SK-MEL-5 (cell line): ENCODE measurements at regions not wholly inside any gene's neighbourhood (a gene's known extent, or its start where the extent isn't known, plus 50 kb on each side); places are given as distances from the start of the nearest gene placed in this dataset.
"Not testable (repeated sequence)": the region's sequence is repeated elsewhere in the genome, so short reads cannot be mapped to it uniquely, and the experiment has no call there.

Experiments used
- DNase-seq: peaks from one replicate; pipeline ENCODE4 v3.0.0-alpha.2; 2016; ENCODE audit warnings: low read depth, low spot score
- in situ Hi-C: cut with HindIII; loops from 2 replicates; pipeline ENCODE4 v1.10.0; 2016; ENCODE audit warnings: low sequenced_read_pairs, high pct_unique_total_duplicates, low pct_unique_long_range_greater_than_20kb

DNA sequence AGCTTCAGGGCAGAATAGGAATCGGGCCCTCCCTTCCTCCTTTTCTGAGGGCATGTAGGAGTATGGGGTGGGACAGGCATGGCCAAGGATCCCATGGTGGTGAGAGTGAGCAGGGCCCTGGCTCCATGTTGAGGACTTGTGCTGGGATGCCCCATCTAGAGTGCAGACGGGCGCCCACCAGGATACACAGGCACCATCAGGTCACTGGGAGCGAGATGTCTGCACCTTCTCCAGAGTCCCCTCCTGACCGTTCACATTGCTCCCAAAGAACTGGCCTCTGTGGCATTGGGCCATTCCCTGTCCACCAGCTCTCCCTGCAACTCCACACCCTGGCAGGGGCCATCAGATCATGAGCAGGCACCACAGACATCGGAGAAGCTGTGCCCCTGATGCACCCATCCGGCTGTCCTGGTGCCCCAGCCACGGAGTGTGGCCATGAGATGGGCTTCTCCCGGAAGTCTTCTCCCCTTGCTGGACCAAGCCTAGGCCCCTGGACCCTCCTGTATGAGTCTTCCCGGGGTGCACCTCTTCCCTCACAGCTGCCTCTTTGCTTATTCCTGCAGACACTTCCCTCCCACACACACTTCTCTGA lies 195.0 kb downstream of the IRX2 start:
- in situ Hi-C loops = no loop called here
- no peak for DNase-seq

DNA sequence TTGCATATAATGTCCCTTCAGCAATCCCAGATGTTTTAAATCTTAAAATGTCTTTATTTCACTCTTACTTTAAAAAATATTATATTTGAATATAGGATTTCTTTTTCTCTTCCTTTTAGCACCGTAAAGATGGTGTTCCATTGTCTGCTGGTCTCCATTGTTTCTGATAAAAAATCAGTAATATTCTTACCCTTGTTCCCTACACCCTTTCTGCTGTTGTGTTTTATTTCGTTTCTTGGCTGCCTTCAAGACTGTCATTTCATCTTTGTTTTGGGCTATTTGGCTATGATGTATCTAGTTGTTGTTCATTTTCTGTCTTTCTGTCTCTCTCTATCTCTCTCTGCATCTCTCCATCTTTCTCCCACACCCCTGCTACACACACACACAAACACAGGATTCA lies 197.9 kb downstream of the IRX2 start:
- no peak for DNase-seq
- in situ Hi-C loops = no loop called here

DNA sequence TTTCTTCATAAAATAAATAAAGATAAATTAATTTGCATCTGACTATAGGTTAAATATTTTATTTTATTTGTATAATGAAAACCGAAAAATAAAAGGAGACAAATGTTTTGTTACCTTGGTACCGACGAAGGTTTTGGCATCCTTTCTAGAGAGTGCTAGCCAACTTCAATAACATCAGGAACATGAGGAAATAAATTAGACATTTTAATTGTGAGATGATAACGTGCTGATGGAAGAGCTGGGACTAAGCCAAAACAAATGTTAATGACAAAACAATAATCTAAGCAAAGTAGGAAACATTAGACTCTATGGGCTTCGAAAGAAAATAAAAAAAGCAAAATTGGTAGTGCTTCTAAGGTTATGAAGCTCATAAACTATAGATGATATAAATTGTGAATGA lies 201.0 kb downstream of the IRX2 start:
- DNase-seq = no peak
- in situ Hi-C loops = no loop called here

DNA sequence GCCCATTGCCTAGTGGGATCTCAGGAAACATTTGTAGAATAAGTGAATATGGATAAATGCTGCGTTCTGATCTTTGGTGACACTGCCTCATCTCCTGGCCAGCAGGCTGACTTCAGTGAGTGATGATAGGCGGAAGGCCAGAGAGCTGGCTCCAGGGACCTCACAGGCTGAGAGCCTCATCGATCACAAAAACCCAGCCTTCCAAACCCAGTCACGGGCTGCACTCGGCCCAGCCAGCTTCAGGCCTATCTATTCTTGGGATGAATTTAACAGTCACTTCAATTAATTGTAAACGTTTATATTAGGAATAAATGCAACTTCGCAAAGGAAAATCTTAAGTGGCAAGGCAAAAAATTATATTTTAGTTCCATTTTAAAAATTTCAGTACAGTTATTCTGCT lies 201.6 kb downstream of the IRX2 start:
- DNase-seq = no peak
- in situ Hi-C loops = no loop called here

DNA sequence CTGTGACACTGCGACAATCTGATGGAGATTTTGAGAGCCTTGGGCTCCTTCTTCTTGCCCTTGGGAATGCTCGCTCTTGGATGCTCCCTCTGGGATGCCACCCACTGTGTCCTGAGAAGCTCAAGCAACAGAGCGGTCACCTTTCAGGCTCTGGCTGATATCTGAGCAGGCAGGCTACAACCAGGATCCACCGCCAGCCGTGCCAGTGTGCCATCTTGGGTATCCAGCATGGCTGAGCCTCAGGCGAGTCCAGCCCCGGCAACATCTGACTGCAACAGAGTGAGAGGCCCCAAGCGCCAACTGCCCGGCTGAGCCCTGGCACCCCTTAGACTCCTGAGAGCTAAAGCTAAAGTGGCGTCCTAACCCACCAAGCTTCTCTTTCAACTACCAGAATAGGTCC lies 202.1 kb downstream of the IRX2 start:
- no peak for DNase-seq
- in situ Hi-C loops = no loop called here

DNA sequence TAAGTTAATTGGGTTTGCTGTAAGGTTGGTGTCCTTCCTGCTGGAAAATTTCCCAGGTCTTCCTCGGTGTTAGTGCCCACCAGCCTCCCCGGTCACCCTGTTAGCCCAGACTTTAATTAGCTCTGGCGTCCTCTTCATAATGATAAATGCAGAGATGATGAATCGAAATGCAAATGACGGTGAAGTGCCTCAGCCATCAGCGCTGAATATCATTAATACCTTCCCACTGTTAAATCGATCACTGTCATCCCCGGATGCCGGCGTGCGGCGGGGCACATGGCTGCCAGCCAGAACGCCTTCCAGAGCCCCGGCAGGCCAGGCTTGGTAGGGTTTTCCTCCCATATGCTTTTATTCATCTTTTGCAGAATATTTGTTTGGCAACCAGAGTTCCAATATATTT lies 204.5 kb downstream of the IRX2 start:
- DNase-seq = no peak
- in situ Hi-C loops = no loop called here

DNA sequence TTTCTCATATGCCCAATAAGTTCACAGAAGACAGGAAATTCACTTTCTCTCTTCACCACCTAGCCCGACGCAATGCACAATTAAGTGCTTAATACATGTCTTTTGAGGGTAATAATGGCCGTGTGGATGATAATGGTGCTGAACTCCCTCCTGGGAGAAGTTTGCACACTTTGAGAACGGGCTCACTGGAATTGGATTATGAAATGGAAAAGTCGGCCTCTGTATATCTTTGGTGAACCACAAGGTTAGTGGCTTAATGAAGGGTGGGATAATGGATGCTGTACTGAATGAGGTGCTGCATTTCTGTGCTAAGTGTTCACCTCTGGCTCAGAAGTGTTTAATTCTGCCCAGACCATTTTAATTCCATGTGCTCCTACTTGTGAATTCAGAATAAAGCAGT lies 207.5 kb downstream of the IRX2 start:
- DNase-seq = no peak
- in situ Hi-C loops = no loop called here

DNA sequence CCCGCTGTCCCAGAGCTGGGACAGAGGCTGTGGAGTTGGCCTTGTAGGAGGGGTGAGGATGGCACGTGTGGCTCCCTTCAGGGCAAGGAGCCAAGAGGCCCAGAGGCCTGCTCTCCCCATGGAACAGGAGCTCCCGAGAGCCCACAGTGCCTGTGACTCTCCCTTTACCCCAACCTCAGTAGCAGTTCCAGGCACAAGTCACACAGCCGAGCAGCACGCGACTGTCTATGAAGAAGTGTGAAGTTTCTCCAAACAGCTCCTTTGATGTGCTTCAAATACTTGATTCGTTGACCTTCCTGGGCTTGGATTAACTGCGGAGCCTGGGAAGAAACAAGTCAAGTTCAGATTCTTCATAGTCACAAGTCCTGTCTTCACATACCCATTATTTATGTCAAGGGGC lies 208.7 kb downstream of the IRX2 start:
- in situ Hi-C loops = no loop called here
- no peak for DNase-seq

DNA sequence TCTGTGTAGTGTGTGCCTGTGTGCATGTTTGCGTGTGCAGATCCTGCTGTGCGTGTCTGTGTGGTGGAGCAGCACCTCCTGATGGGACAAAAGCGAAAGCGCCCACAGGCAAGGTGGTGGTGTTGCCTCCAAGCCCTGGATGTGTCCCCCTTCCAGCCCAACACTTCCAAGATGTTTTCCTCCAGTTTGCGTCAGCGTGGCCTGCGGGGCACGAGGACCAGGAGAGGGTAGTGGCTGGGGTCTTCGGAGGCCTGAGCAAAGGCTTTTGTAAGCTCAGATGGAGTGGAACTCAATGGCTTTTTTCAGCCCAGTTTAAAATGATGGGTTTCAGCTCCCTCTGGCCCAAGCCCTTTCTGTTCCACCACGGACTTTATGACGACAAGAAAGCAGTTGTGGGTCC lies 209.5 kb downstream of the IRX2 start:
- in situ Hi-C loops = no loop called here
- no peak for DNase-seq

DNA sequence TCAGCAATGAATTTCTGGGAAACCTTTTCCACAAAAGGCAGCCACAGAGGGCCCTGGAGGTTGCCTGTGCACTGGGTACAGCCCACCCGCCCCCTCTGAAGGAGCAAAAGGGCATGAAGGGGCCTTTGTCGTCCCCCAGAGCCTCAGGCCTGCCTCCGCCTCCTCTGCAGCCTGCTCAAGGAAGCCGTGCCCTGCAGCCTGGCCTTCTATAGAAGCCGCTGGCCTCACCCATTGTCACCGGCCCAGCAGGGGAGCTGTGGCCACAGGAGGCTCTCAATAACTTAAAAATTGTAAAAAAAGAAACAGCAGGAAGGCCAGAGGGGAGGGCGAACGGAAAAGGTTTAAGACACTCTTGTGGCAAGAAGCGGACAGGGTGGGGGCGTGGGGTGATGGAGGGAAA lies 213.3 kb downstream of the IRX2 start:
- no peak for DNase-seq
- in situ Hi-C loops = no loop called here

DNA sequence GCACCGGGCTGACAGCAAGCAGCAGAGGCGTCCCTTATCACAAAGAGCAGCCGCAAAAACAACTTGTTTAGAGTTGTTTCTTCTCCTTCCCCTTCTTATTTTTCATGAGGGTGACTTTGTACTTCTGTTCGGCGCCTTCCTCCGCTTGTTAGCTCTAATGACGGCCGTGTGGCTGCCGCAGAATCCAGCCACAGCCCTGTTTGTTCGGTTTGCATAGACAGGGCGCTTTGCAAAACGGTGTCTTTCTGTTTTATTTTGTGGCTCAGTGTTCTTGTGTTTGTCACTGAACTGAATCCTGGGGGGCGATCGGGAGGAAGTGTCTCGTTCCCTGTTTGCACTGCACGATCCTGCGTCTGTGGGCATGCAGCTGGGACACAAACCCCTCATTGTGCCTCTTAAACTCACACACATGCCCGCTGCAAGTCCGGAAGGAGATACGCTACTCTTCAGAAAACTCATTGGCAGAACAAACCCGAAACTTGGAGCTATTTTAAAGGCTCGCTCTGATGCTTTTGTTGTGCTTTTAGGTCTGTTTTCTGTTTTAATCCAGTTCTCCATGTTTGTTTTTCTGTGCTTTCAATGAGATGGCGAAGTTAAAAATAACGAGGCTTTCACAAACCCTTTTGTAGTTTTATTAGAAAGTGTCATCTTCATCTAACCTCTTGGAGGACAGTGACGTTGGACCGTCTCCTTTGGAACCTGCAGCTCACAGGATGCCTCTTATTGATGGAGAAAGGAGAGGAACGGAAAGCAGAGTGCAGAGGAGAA lies 213.9 kb downstream of the IRX2 start:
- in situ Hi-C loops = no loop called here

DNA sequence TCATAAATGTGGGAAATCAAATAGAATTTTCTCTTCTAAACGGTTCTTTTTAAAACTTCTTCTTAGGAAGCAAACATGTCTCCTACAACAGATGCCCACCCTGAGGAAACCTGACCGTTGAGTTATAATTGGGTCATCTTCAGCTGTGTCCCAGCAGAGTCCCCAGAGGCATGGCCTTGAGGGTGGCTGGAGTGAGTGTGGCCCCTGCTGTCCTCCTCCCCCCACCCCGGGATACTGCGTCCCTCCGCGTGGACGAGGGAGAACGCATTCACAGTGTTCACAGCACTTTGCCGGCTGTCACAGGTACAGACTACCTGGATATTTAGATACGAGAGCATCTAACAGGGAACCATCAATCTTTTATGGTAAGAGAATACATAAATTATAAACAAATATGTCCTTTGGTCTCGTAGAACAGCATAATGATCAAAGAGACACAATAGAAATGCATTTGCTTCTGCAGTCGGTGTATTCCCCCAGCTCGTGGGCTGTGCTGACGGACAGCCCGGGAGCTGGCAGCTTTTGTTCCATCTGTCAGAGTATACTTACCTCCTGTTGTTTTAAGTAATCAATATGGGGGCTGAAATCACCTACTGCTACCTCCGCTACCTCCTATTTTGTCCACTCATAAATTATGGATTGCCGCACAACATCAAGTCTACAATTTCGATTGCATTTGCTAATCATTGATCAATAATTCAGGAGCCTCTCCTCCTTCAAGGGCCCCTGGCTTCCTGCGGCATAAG lies 214.7 kb downstream of the IRX2 start:
- in situ Hi-C loops = no loop called here
- no peak for DNase-seq

More for the DNA sequence above, 213.9 kb downstream of the IRX2 start:
- peak; percentile 31 for DNase-seq

DNA sequence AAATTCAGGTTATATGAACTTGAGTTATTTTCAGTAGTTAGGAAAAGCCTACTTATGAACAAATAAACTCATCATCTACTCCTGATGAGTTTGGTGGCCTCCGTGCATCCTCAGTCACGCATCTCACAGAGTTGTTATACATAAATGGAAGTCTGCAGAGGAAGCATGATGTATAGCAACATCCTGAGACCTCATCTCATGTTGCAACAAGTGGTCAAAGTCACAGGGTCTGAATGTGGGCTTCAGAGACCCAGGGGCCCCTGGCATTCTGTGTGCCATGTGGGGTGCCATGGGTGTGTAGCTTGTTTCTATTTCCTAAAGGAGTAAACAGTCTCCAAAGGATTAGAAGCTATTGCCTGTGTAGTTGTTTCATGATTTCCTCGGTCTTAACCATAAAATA lies 216.5 kb downstream of the IRX2 start:
- DNase-seq = no peak
- in situ Hi-C loops = no loop called here

DNA sequence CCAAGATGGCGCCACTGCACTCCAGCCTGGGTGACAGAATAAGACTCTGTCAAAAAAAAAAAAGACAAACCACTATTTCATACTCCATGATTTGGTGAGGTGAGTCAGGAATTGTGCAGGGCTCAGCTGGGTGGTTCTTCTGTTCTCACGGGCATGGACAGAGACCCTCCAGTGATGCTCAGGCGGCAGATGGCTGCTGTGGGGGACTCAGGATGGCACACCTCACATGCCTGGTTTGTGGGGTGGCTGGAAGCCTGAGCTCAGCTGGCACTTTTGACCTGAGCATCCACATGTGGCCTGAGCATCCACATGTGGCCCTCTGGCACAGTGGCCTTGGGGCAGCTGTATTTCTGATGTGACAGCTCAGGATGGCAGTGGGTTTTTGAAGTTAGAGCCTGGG lies 217.2 kb downstream of the IRX2 start:
- DNase-seq = no peak
- in situ Hi-C loops = no loop called here

DNA sequence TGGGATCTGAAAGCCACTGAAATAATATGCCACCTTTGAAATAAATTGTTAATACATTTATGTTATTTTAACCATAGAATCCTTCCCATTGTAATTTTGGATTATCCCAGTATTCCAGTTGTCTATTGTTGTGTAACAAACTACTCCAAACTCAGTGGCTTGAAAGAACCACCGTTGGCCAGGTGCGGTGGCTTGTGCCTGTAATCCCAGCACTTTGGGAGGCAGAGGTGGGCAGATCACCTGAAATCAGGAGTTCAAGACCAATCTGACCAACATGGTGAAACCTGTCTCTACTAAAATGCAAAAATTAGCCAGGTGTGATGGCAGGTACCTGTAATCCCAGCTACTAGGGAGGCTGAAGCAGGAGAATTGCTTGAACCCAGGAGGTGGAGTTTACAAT lies 217.6 kb downstream of the IRX2 start:
- in situ Hi-C loops, DNase-seq: not testable (repeated sequence)

DNA sequence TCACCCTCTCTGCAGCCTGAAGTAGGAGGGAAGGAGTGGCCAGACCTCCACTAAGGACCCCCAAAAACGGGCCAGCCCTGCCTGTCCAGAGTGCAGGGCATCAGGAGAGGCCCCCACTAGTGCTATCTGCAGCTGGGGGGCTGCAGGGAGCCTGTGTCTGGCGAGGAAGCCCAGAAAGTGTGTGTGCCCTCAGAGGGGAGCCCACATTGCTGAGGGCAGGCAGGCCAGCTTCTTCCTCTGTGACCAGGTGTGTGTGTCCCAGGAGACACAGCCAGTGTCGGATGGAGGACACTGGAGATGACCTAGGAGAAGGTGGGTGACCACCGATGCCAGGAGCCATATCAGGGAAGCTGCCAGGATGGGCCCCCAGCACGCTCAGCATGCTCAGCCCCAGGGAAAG lies 218.7 kb downstream of the IRX2 start:
- in situ Hi-C loops = no loop called here
- no peak for DNase-seq

DNA sequence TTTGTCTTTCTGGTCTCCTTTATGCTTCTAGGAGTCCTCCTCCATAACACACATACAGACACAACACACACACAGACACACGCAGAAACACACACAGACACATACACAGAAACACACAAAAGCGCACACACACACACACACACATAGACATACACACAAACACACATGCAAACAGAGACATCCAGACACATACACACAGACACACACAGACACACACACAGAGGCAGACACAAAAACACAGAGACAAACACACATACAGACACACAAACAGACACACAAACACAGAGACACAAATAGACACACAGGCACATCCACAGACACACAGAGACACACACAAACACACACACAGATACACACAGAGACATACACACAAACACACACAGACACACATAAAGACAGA lies 220.2 kb downstream of the IRX2 start:
- in situ Hi-C loops = no loop called here
- no peak for DNase-seq

DNA sequence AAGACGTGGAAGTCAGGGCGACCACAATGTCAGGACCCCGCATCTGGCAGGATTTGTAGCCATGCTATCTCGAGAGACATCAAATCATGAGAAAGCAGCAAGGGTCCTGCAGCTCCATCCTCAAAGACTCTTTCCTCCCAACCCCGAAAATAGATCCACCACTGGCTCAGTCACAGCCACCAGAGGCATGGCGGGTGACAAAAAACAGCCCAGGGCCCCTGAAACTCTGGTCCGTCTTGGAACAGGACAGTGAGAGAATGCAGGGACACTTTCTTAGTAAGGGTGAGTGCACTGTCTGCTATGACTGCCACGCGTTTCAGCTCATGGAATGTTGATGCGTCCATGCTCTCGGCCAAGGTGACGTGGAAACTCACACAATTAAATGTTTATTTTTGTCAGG lies 220.9 kb downstream of the IRX2 start:
- in situ Hi-C loops = no loop called here

More for the DNA sequence above, 220.9 kb downstream of the IRX2 start:
- DNase-seq = no peak
